Mesothelial cell of epicardium (in vitro differentiated cells): ENCODE measurements at regions not wholly inside any gene's neighbourhood (a gene's known extent, or its start where the extent isn't known, plus 50 kb on each side); places are given as distances from the start of the nearest gene placed in this dataset.
"Not testable (repeated sequence)": the region's sequence is repeated elsewhere in the genome, so short reads cannot be mapped to it uniquely, and the experiment has no call there.

Experiments
- DNase-seq, 2 experiments: peaks; one replicate each; pipeline ENCODE4 v3.0.0; 2021; ENCODE audit warnings: low spot score in 2 of 2; ENCODE audit not compliant: unreplicated experiment in 2 of 2
- H3K27ac Mint-ChIP-seq: 2 replicates; pipeline ENCODE4 v1.8.0; 2021; ENCODE audit warnings: mixed read lengths
- H3K27me3 Mint-ChIP-seq: 2 replicates; pipeline ENCODE4 v1.8.0; 2021; ENCODE audit warnings: low read depth, mixed read lengths
- H3K36me3 Mint-ChIP-seq: 2 replicates; pipeline ENCODE4 v1.8.0; 2021; ENCODE audit warnings: mixed read lengths
- H3K4me1 Mint-ChIP-seq: 2 replicates; pipeline ENCODE4 v1.8.0; 2021; ENCODE audit warnings: mixed read lengths
- H3K4me3 Mint-ChIP-seq: 2 replicates; pipeline ENCODE4 v1.8.0; 2021; ENCODE audit warnings: mild to moderate bottlenecking, moderate library complexity, mixed read lengths
- H3K9me3 Mint-ChIP-seq: 2 replicates; pipeline ENCODE4 v1.8.0; 2021; ENCODE audit warnings: mixed read lengths
- CTCF ChIP-seq: fragments of 200-600 bp; sonication (generic); IDR thresholded peaks from one replicate; pipeline ENCODE4 v1.5.0; 2021; ENCODE audit warnings: antibody characterized with exemption; ENCODE audit not compliant: unreplicated experiment

- Mint-ChIP-seq H3K4me1 (no peaks in the 10 kb centered on the region), H3K9me3 (peaks cover 57% of the 10 kb centered on the region), H3K27me3 (no peaks in the 10 kb centered on the region), H3K36me3 (peaks cover 6% of the 10 kb centered on the region), H3K4me3 (no peak overlapping the region), H3K27ac (no peak overlapping the region)
- no peak for DNase-seq
- TF ChIP-seq CTCF, result no peak
These were observed 1062.8 kb upstream of the NOVA1 start for GRCh38 chr14:27660683-27661082.

GRCh38 chr14:27668531-27668930, 1070.7 kb upstream of the NOVA1 start:
- peaks cover 4% of the 10 kb centered on the region for H3K4me1 Mint-ChIP-seq
- TF ChIP-seq CTCF, result no peak
- peaks cover 3% of the 10 kb centered on the region for H3K36me3 Mint-ChIP-seq
- H3K27ac Mint-ChIP-seq, result no peak overlapping the region
- DNase-seq, result no peak
- H3K27me3 Mint-ChIP-seq, result no peaks in the 10 kb centered on the region
- no peak overlapping the region for H3K4me3 Mint-ChIP-seq
- H3K9me3 Mint-ChIP-seq, result peaks cover 22% of the 10 kb centered on the region

GRCh38 chr14:27672047-27672446, 1074.2 kb upstream of the NOVA1 start:
- TF ChIP-seq CTCF, result no peak
- Mint-ChIP-seq H3K36me3 (no peaks in the 10 kb centered on the region), H3K4me3 (no peak overlapping the region), H3K9me3 (peaks cover 15% of the 10 kb centered on the region), H3K4me1 (peaks cover 4% of the 10 kb centered on the region), H3K27ac (no peak overlapping the region), H3K27me3 (no peaks in the 10 kb centered on the region)
- no peak for DNase-seq

GRCh38 chr14:27672811-27673737, 1075.2 kb upstream of the NOVA1 start:
- H3K36me3 Mint-ChIP-seq, H3K27me3 Mint-ChIP-seq, H3K4me1 Mint-ChIP-seq, DNase-seq: not testable (repeated sequence)
- Mint-ChIP-seq H3K9me3 (peaks cover 15% of the 10 kb centered on the region), H3K4me3 (peak overlapping the region; percentile 66), H3K27ac (peak overlapping the region; percentile 18)

GRCh38 chr14:27686137-27686536, 1080.5 kb upstream of the FOXG1 start:
- Mint-ChIP-seq H3K4me1 (peaks cover 13% of the 10 kb centered on the region), H3K36me3 (no peaks in the 10 kb centered on the region), H3K4me3 (no peak overlapping the region), H3K27me3 (no peaks in the 10 kb centered on the region), H3K27ac (no peak overlapping the region), H3K9me3 (peaks cover 4% of the 10 kb centered on the region)
- no peak for TF ChIP-seq CTCF
- no peak for DNase-seq

- TF ChIP-seq CTCF, result no peak
- peaks cover 4% of the 10 kb centered on the region for H3K9me3 Mint-ChIP-seq
- H3K4me1 Mint-ChIP-seq, result peaks cover 14% of the 10 kb centered on the region
- no peak for DNase-seq
- H3K36me3 Mint-ChIP-seq, result no peaks in the 10 kb centered on the region
- H3K4me3 Mint-ChIP-seq, result no peak overlapping the region
- H3K27me3 Mint-ChIP-seq, result no peaks in the 10 kb centered on the region
- H3K27ac Mint-ChIP-seq, result no peak overlapping the region
These were observed 1077.6 kb upstream of the FOXG1 start for GRCh38 chr14:27688841-27689444.
